ENCODE measurements at regions not wholly inside any gene's neighbourhood (a gene's known extent, or its start where the extent isn't known, plus 50 kb on each side); places are given as distances from the start of the nearest gene placed in this dataset.

GRCh38 chr14:101102875-101103274, 199.4 kb upstream of the RTL1 start:
- no peaks in the 10 kb centered on the region for H3K36me3 ChIP-seq (ENCODE audit: control insufficient read depth, insufficient read depth, low read length)
- H3K27ac Mint-ChIP-seq: no peak overlapping the region
- H3K4me1 ChIP-seq (ENCODE audit: control insufficient read depth, insufficient read depth, low read length): no peaks in the 10 kb centered on the region
- no peak overlapping the region for H3K4me3 Mint-ChIP-seq
- H3K27me3 ChIP-seq (ENCODE audit: control insufficient read depth, insufficient read depth, low read length): no peaks in the 10 kb centered on the region
- peaks cover 11 to 20% of the 10 kb centered on the region in 2 donors for H3K27me3 Mint-ChIP-seq (ENCODE audit: low read depth in 2 of 2)
- intact Hi-C loops (cut with micrococcal nuclease): no loop called here
- H3K4me1 Mint-ChIP-seq: no peaks in the 10 kb centered on the region
- H3K36me3 Mint-ChIP-seq: no peaks in the 10 kb centered on the region
- no peak overlapping the region for H3K4me3 ChIP-seq (ENCODE audit: low read length)
- no peaks in the 10 kb centered on the region for H3K9me3 Mint-ChIP-seq
- H3K9me3 ChIP-seq (ENCODE audit: control insufficient read depth, insufficient read depth, low read length): peaks cover 4% of the 10 kb centered on the region
- ATAC-seq (no peak), DNase-seq (no peak)
- WGBS (ENCODE audit: insufficient coverage): 90% methylated on average over 9 of the region's 9 CpGs
- no peak overlapping the region for H3K27ac ChIP-seq (ENCODE audit: low read length)
- TF ChIP-seq CTCF (IDR thresholded peaks at IDR 0.05): no peak

GRCh38 chr14:101103321-101103901, 199.9 kb upstream of the RTL1 start:
- Histone ChIP-seq H3K27ac (ENCODE audit: low read length) (no peak overlapping the region), H3K9me3 (ENCODE audit: control insufficient read depth, insufficient read depth, low read length) (peaks cover 4% of the 10 kb centered on the region), H3K27me3 (ENCODE audit: control insufficient read depth, insufficient read depth, low read length) (no peaks in the 10 kb centered on the region), H3K4me1 (ENCODE audit: control insufficient read depth, insufficient read depth, low read length) (no peaks in the 10 kb centered on the region), H3K36me3 (ENCODE audit: control insufficient read depth, insufficient read depth, low read length) (no peaks in the 10 kb centered on the region), H3K4me3 (ENCODE audit: low read length) (no peak overlapping the region)
- Mint-ChIP-seq H3K9me3 (no peaks in the 10 kb centered on the region), H3K36me3 (no peaks in the 10 kb centered on the region), H3K4me1 (no peaks in the 10 kb centered on the region), H3K27ac (no peak overlapping the region), H3K27me3 (ENCODE audit: low read depth in 2 of 2) (peaks cover 8 to 15% of the 10 kb centered on the region in 2 donors), H3K4me3 (no peak overlapping the region)
- no peak for ATAC-seq
- intact Hi-C loops (cut with micrococcal nuclease): no loop called here
- TF ChIP-seq CTCF (IDR thresholded peaks at IDR 0.05): no peak
- no peak for DNase-seq
- 93% methylated on average over 26 of the region's 26 CpGs for WGBS (ENCODE audit: insufficient coverage)

- no peaks in the 10 kb centered on the region for H3K9me3 Mint-ChIP-seq
- no peak overlapping the region for H3K4me3 Mint-ChIP-seq
- DNase-seq (no peak), ATAC-seq (no peak)
- no peaks in the 10 kb centered on the region for H3K4me1 ChIP-seq (ENCODE audit: control insufficient read depth, insufficient read depth, low read length)
- WGBS (ENCODE audit: insufficient coverage): 82% methylated on average over 4 of the region's 4 CpGs
- H3K4me1 Mint-ChIP-seq: no peaks in the 10 kb centered on the region
- no peak overlapping the region for H3K27ac ChIP-seq (ENCODE audit: low read length)
- no peak overlapping the region for H3K27ac Mint-ChIP-seq
- no peak for TF ChIP-seq CTCF (IDR thresholded peaks at IDR 0.05)
- H3K9me3 ChIP-seq (ENCODE audit: control insufficient read depth, insufficient read depth, low read length): peaks cover 4% of the 10 kb centered on the region
- no peaks in the 10 kb centered on the region for H3K36me3 ChIP-seq (ENCODE audit: control insufficient read depth, insufficient read depth, low read length)
- H3K36me3 Mint-ChIP-seq: no peaks in the 10 kb centered on the region
- H3K4me3 ChIP-seq (ENCODE audit: low read length): no peak overlapping the region
- intact Hi-C loops (cut with micrococcal nuclease): no loop called here
- peaks cover 4% of the 10 kb centered on the region in 2 donors for H3K27me3 Mint-ChIP-seq (ENCODE audit: low read depth in 2 of 2)
- H3K27me3 ChIP-seq (ENCODE audit: control insufficient read depth, insufficient read depth, low read length): no peaks in the 10 kb centered on the region
Observed at GRCh38 chr14:101104485-101104884, 201.0 kb upstream of the RTL1 start.

- ATAC-seq (no peak), DNase-seq (no peak)
- Histone ChIP-seq H3K27me3 (ENCODE audit: control insufficient read depth, insufficient read depth, low read length) (no peaks in the 10 kb centered on the region), H3K27ac (ENCODE audit: low read length) (no peak overlapping the region), H3K9me3 (ENCODE audit: control insufficient read depth, insufficient read depth, low read length) (peaks cover 4% of the 10 kb centered on the region), H3K36me3 (ENCODE audit: control insufficient read depth, insufficient read depth, low read length) (no peaks in the 10 kb centered on the region), H3K4me3 (ENCODE audit: low read length) (no peak overlapping the region), H3K4me1 (ENCODE audit: control insufficient read depth, insufficient read depth, low read length) (no peaks in the 10 kb centered on the region)
- 95% methylated on average over 4 of the region's 4 CpGs for WGBS (ENCODE audit: insufficient coverage)
- Mint-ChIP-seq H3K4me3 (no peak overlapping the region), H3K27ac (no peak overlapping the region), H3K27me3 (ENCODE audit: low read depth in 2 of 2) (no peaks in the 10 kb centered on the region), H3K9me3 (no peaks in the 10 kb centered on the region), H3K36me3 (no peaks in the 10 kb centered on the region), H3K4me1 (no peaks in the 10 kb centered on the region)
- intact Hi-C loops (cut with micrococcal nuclease): no loop called here
- no peak for TF ChIP-seq CTCF (IDR thresholded peaks at IDR 0.05)
Observed at GRCh38 chr14:101105045-101105444, 201.5 kb upstream of the RTL1 start.
